Erythroblast (primary cell): ENCODE measurements at regions not wholly inside any gene's neighbourhood (a gene's known extent, or its start where the extent isn't known, plus 50 kb on each side); places are given as distances from the start of the nearest gene placed in this dataset.

ENCODE experiments used
- GATA1 ChIP-seq: IDR thresholded peaks from 2 replicates; pipeline ENCODE4 v1.6.1; 2011; ENCODE audit warnings: low read depth, mild to moderate bottlenecking, control low read depth, low read length, moderate library complexity
- POLR2A ChIP-seq: IDR thresholded peaks from 2 replicates; pipeline ENCODE4 v1.6.1; 2011; ENCODE audit warnings: mild to moderate bottlenecking, low read length

GRCh38 chr17:13750816-13751793 lies 149.4 kb upstream of the HS3ST3A1 start:
- TF ChIP-seq POLR2A: no peak
- TF ChIP-seq GATA1: no peak
